ENCODE measurements at regions not wholly inside any gene's neighbourhood (a gene's known extent, or its start where the extent isn't known, plus 50 kb on each side); places are given as distances from the start of the nearest gene placed in this dataset.

GRCh38 chr12:45670346-45671065 lies 59.0 kb upstream of the ARID2 start:
- no peak for DNase-seq (ENCODE audit: low read depth in 1 of 2, low spot score in 1 of 2)
- in situ Hi-C loops (cut with HindIII; ENCODE audit: low pct_unique_long_range_greater_than_20kb, low sequenced_read_pairs): no loop called here
- no peak for TF ChIP-seq JUND (IDR thresholded peaks at IDR 0.05; ENCODE audit: low read depth)

- in situ Hi-C loops (cut with HindIII; ENCODE audit: low pct_unique_long_range_greater_than_20kb, low sequenced_read_pairs): no loop called here
- DNase-seq (ENCODE audit: low read depth in 1 of 2, low spot score in 1 of 2): no peak
- no peak for TF ChIP-seq JUND (IDR thresholded peaks at IDR 0.05; ENCODE audit: low read depth)
These were observed 58.3 kb upstream of the ARID2 start for GRCh38 chr12:45671254-45671653.

- in situ Hi-C loops (cut with HindIII; ENCODE audit: low pct_unique_long_range_greater_than_20kb, low sequenced_read_pairs): no loop called here
- TF ChIP-seq JUND (IDR thresholded peaks at IDR 0.05; ENCODE audit: low read depth): no peak
These were observed 55.1 kb upstream of the ARID2 start for GRCh38 chr12:45674181-45674977.

GRCh38 chr12:45675534-45675933 lies 54.0 kb upstream of the ARID2 start:
- no peak for DNase-seq (ENCODE audit: low read depth in 1 of 2, low spot score in 1 of 2)
- TF ChIP-seq JUND (IDR thresholded peaks at IDR 0.05; ENCODE audit: low read depth): no peak
- in situ Hi-C loops (cut with HindIII; ENCODE audit: low pct_unique_long_range_greater_than_20kb, low sequenced_read_pairs): no loop called here

More at GRCh38 chr12:45674181-45674977, 55.1 kb upstream of the ARID2 start:
- DNase-seq (ENCODE audit: low read depth in 1 of 2, low spot score in 1 of 2): no peak

Data from T47D (cell line).